K562 (cell line): ENCODE measurements at regions not wholly inside any gene's neighbourhood (a gene's known extent, or its start where the extent isn't known, plus 50 kb on each side); places are given as distances from the start of the nearest gene placed in this dataset.

Experiments
- ATAC-seq: fragments of 200-7000 bp; cut with Tn5 transposase; 3 replicates; pipeline ENCODE4 v1.9.1; 2020; ENCODE audit warnings: moderate library complexity
- BruUV-seq: library from RNA; stranded (reverse); fragments of 400-500 nt; replicated peaks from 2 replicates; lab custom pipeline; 2021; lab: Mats Ljungman, UMichigan
- CTCF ChIA-PET: fragments of 300-600 bp; formaldehyde crosslinking; extraction: SDS; loops from one replicate; lab custom pipeline; 2021; ENCODE audit warnings: low intra/inter-chr PET ratio; lab: Yijun Ruan, JAX
- POLR2A ChIA-PET: fragments of 300-600, 350-650 bp; sonication (Branson Sonifier 250); formaldehyde crosslinking; extraction: SDS; loops from one replicate; lab custom pipeline; 2021; ENCODE audit warnings: antibody characterized with exemption, inconsistent platforms; lab: Yijun Ruan, JAX
- DNase-seq, 4 experiments: peaks; one replicate each; pipeline versions ENCODE4 v3.0.0 to v3.0.0-alpha.2; 2011 to 2018; ENCODE audit warnings: low spot score in 3 of 4, mixed read lengths in 3 of 4; ENCODE audit errors: extremely low read depth in 1 of 4
- FAIRE-seq: peaks from 2 replicates; lab custom pipeline; 2011; peaks lifted over from hg19 to GRCh38; lab: Jason Lieb, UNC
- H2AFZ ChIP-seq: 2 replicates; pipeline ENCODE4 v1.6.0; 2011; ENCODE audit warnings: low read depth, low read length, control low read depth, inconsistent platforms
- H3K27ac ChIP-seq: fragments of 200-600 bp; 3 replicates; pipeline ENCODE4 v1.8.0; 2011; ENCODE audit warnings: low read depth, mild to moderate bottlenecking, control low read depth, inconsistent platforms, low read length, moderate library complexity, mixed read lengths; ENCODE audit errors: extremely low read depth
- H3K27me3 ChIP-seq, 2 experiments: fragments of 300-600 bp in 1 of 2; 2 replicates in 1 of 2; 3 replicates in 1 of 2; pipeline versions ENCODE4 v1.6.0 to v1.8.0; 2011; ENCODE audit warnings: inconsistent platforms in 2 of 2, low read length in 2 of 2, mild to moderate bottlenecking in 1 of 2, mixed read lengths in 1 of 2, moderate library complexity in 1 of 2; ENCODE audit not compliant: control insufficient read depth in 2 of 2, insufficient read depth in 2 of 2
- H3K36me3 ChIP-seq: fragments of 300-600 bp; 3 replicates; pipeline ENCODE4 v1.8.0; 2011; ENCODE audit warnings: mild to moderate bottlenecking, low read length, inconsistent platforms; ENCODE audit not compliant: control insufficient read depth, insufficient read depth
- H3K4me1 ChIP-seq, 2 experiments: fragments of 200-600 bp in 1 of 2; replicated peaks in 1 of 2; 2 replicates in 1 of 2; 3 replicates in 1 of 2; pipeline versions ENCODE4 v1.5.1 to v1.8.0; 2011; ENCODE audit warnings: inconsistent platforms in 2 of 2, low read length in 2 of 2, mild to moderate bottlenecking in 1 of 2, mixed read lengths in 1 of 2, moderate library complexity in 1 of 2; ENCODE audit not compliant: control insufficient read depth in 2 of 2, insufficient read depth in 2 of 2
- H3K4me2 ChIP-seq: 2 replicates; pipeline ENCODE4 v1.6.1; 2011; ENCODE audit warnings: low read length, control low read depth, inconsistent platforms, mixed read lengths; ENCODE audit not compliant: insufficient read depth
- H3K4me3 ChIP-seq: fragments of 200-600 bp; sonication (generic), shearing (Covaris generic); 2 replicates; pipeline ENCODE4 v1.5.1; 2016; ENCODE audit warnings: control low read depth, inconsistent platforms
- H3K79me2 ChIP-seq: fragments of 200-600 bp; 3 replicates; pipeline ENCODE4 v1.8.0; 2011; ENCODE audit warnings: low read length, inconsistent platforms; ENCODE audit not compliant: control insufficient read depth, insufficient read depth
- H3K9ac ChIP-seq, 2 experiments: 2 replicates each; pipeline versions ENCODE4 v1.6.0 to v1.6.1; 2011; ENCODE audit warnings: low read depth in 2 of 2, low read length in 2 of 2, control low read depth in 1 of 2, inconsistent platforms in 1 of 2, mild to moderate bottlenecking in 1 of 2, mixed read lengths in 1 of 2; ENCODE audit not compliant: insufficient read depth in 1 of 2
- H3K9me1 ChIP-seq: one replicate; pipeline ENCODE4 v1.6.0; 2011; ENCODE audit warnings: inconsistent platforms, mild to moderate bottlenecking, low read length, moderate library complexity; ENCODE audit not compliant: control insufficient read depth, insufficient read depth
- H3K9me3 ChIP-seq: replicated peaks from 2 replicates; pipeline ENCODE4 v1.5.1; 2011; ENCODE audit warnings: low read depth, low read length, inconsistent platforms; ENCODE audit not compliant: control insufficient read depth, insufficient read depth
- H4K20me1 ChIP-seq: replicated peaks from 2 replicates; pipeline ENCODE4 v1.6.1; 2011; ENCODE audit warnings: low read length, inconsistent platforms, mixed read lengths; ENCODE audit not compliant: control insufficient read depth, insufficient read depth
- ATF7 ChIP-seq: fragments of 450-650 bp; IDR thresholded peaks from 2 replicates; pipeline ENCODE4 v1.7.1; 2014; ENCODE audit warnings: mild to moderate bottlenecking, moderate library complexity
- CREM ChIP-seq: IDR thresholded peaks from 2 replicates; pipeline ENCODE4 v1.6.1; 2014; ENCODE audit warnings: antibody characterized with exemption, low read depth
- CTBP1 ChIP-seq: fragments of 450-650 bp; IDR thresholded peaks from 2 replicates; pipeline ENCODE4 v1.6.1; 2016; ENCODE audit warnings: borderline replicate concordance
- NR4A1 ChIP-seq, 2 experiments: fragments of 250-450 bp in 1 of 2; fragments of 450-650 bp in 1 of 2; sonication (Bioruptor Pico) in 1 of 2; IDR thresholded peaks; 2 replicates each; pipeline versions ENCODE4 v1.4.0 to v1.6.1; 2016 to 2020; ENCODE audit warnings: mild to moderate bottlenecking in 2 of 2, missing compliant biosample characterization in 1 of 2, missing genetic modification characterization in 1 of 2, moderate library complexity in 1 of 2
- POLR2AphosphoS5 ChIP-seq: IDR thresholded peaks from 2 replicates; pipeline ENCODE4 v1.6.1; 2011; ENCODE audit warnings: mild to moderate bottlenecking, low read depth, low read length, moderate library complexity; ENCODE audit not compliant: control insufficient read depth, insufficient read depth
- RAD21 ChIP-seq, 2 experiments: fragments of 250-450 bp in 1 of 2; fragments of 450-650 bp in 1 of 2; sonication (Bioruptor Pico) in 1 of 2; formaldehyde crosslinking in 1 of 2; IDR thresholded peaks in 1 of 2; conservative IDR thresholded peaks in 1 of 2; 2 replicates each; pipeline versions ENCODE4 v1.4.0 to v1.8.0; 2020 to 2022; ENCODE audit warnings: mild to moderate bottlenecking in 2 of 2, moderate library complexity in 1 of 2
- RB1 ChIP-seq: fragments of 450-650 bp; IDR thresholded peaks from 2 replicates; pipeline ENCODE4 v1.6.1; 2017; ENCODE audit warnings: low read depth, mild to moderate bottlenecking
- RBM17 ChIP-seq: fragments of 200-400 bp; formaldehyde crosslinking; IDR thresholded peaks from 2 replicates; pipeline ENCODE4 v1.6.1; 2017; ENCODE audit warnings: low read depth, mild to moderate bottlenecking, low read length, borderline replicate concordance
- YY1 ChIP-seq, 3 experiments: IDR thresholded peaks; 2 replicates each; pipeline ENCODE4 v1.6.1; 2011; ENCODE audit warnings: low read length in 2 of 3, mild to moderate bottlenecking in 2 of 3, moderate library complexity in 2 of 3, borderline replicate concordance in 1 of 3, control low read depth in 1 of 3, low read depth in 1 of 3; ENCODE audit not compliant: insufficient read depth in 3 of 3, insufficient replicate concordance in 2 of 3, control insufficient read depth in 1 of 3, insufficient read length in 1 of 3; ENCODE audit errors: extremely low read depth in 1 of 3
- ZNF263 ChIP-seq: sonication (generic); formaldehyde crosslinking; IDR thresholded peaks from 2 replicates; pipeline ENCODE4 v1.8.0; 2022; ENCODE audit warnings: mild to moderate bottlenecking, missing genetic modification reagents, borderline replicate concordance
- whole genome bisulfite sequencing: fragments of 100-300 bp; shearing (Covaris generic); methylation state at CpG from one replicate; pipeline ENCODE4 v1.1.6; 2016; ENCODE audit warnings: low coverage, mixed read lengths; ENCODE audit not compliant: insufficient coverage; ENCODE audit errors: missing lambda C conversion rate; 5-methylcytosine and 5-hydroxymethylcytosine counted together
- in situ Hi-C: fragments of 300-500 bp; cut with MboI; formaldehyde crosslinking; loops from 4 replicates; pipeline ENCODE4 v1.15.0; 2018; ENCODE audit warnings: inconsistent platforms, mixed read lengths
- intact Hi-C: fragments of 100-400 bp; cut with micrococcal nuclease; formaldehyde crosslinking; loops from 2 replicates; pipeline ENCODE4 v1.14.2; 2022
- TF ChIP-seq, protein P1 (sequence below): conservative IDR thresholded peaks from 2 replicates; pipeline ENCODE4 v1.6.1; 2011; ENCODE audit warnings: low read depth, mild to moderate bottlenecking, low read length; ENCODE audit not compliant: control insufficient read depth
- TF ChIP-seq, protein P2 (sequence below), 2 experiments: fragments of 450-650 bp; conservative IDR thresholded peaks; 2 replicates each; pipeline ENCODE4 v1.6.1; 2017; ENCODE audit warnings: mild to moderate bottlenecking in 2 of 2, moderate library complexity in 2 of 2
- TF ChIP-seq, protein P3 (sequence below): IDR thresholded peaks from 2 replicates; pipeline ENCODE4 v1.6.1; 2011; ENCODE audit warnings: borderline replicate concordance, low read depth, mild to moderate bottlenecking, moderate library complexity, low read length; ENCODE audit not compliant: insufficient read depth, poor library complexity, severe bottlenecking

DNA sequence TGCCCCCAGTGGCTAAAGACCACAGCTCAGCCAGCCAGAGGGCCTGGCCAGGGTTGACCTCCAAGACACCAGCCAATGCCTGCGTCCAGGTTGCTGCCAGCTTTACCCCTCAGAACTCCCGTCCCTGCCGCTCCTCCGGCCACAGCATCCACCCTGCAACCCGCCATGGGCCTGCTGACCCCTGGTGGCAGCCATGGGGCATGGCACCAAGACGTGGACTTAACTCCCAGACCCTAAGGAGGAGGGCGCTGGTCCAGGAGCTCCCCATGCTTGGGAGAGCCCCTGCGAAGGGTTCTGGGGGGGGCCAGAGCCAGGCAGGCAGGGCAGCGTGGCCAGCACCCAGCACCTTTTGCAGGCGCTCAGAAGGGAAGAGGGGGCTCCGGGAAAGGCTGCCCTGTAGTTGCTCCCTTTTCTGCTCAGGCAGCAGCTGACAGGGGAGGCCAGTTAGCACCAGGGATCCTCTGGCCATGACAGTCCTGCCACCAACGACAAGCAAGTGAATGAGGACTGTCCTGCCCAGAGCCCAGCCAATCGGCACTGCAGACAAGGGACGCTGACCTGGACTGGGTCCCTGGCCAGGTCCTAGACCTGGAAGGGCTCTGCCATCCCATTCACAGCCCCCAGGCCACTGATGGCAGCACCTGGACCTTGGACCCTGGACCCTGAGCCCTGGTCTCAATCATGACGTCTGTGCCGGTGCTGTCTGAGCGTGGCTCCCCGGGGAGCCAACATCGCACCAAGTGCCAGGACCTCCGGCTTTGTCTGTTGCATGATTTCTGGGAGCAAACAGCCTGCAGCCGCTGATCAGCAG, 246.2 kb downstream of the NPHP4 start:
- Histone ChIP-seq H3K9me3 (no peaks in the 10 kb centered on the region), H3K36me3 (no peaks in the 10 kb centered on the region), H3K27me3 (peaks cover 5 to 46% of the 10 kb centered on the region in 2 experiments; a peak in 3 of 5 replicates), H3K4me3 (no peak overlapping the region), H4K20me1 (peaks cover 9% of the 10 kb centered on the region; the same call in 1 of the 2 replicates), H2AFZ (no peak overlapping the region), H3K9ac (peak overlapping the region in 1 of 2 experiments; percentile 42; a peak in 1 of 4 replicates), H3K4me2 (no peak overlapping the region), H3K4me1 (peaks cover 0 to 17% of the 10 kb centered on the region in 2 experiments; a peak in 1 of 5 replicates), H3K27ac (no peak overlapping the region), H3K9me1 (no peaks in the 10 kb centered on the region), H3K79me2 (no peaks in the 10 kb centered on the region)
- DNase-seq (peak; percentile 81 to 93 (median 92)), FAIRE-seq (peak; percentile 84), ATAC-seq (peak; percentile 98)
- intact Hi-C loops = loop anchor here (1.0 to 10.0 kb wide), 4 partner anchors 109 to 1831 kb away; no protein-coding TSS in a partner anchor
- ChIA-PET CTCF (interaction anchor here (0.5 to 2.3 kb wide), 5 partner anchors 84 to 1470 kb away, joined by 3 to 9 read pairs (median 3); no protein-coding TSS in a partner anchor), POLR2A (interaction anchor here (0.9 to 1.0 kb wide), 4 partner anchors 11 to 93 kb away, joined by 3 to 5 read pairs (median 4); no protein-coding TSS in a partner anchor)
- BruUV-seq = no TSS peak
- in situ Hi-C loops = loop anchor here (5.0 kb wide), 1 partner anchor 239 kb away; no protein-coding TSS in a partner anchor
- 4% methylated on average over 20 of the region's 21 CpGs for whole genome bisulfite sequencing
- TF ChIP-seq RB1 = peak; percentile 65
- TF ChIP-seq RBM17 = no peak
- peak; percentile 30; the same call in 1 of the 2 replicates for TF ChIP-seq CTBP1
- TF ChIP-seq NR4A1 (CRISPR knock-in tag; IDR thresholded peaks at IDR 0.05) = 0 out of 2 replicates have a peak, but pooled peaks have one; percentile 17
- TF ChIP-seq NR4A1 (tag; IDR thresholded peaks at IDR 0.05) = no peak
- peak in 1 of 3 experiments; percentile 64 for TF ChIP-seq YY1 (IDR thresholded peaks at IDR 0.05; ENCODE audit: borderline replicate concordance in 1 of 3, control insufficient read depth in 1 of 3, extremely low read depth in 1 of 3, insufficient read depth in 3 of 3, insufficient read length in 1 of 3, insufficient replicate concordance in 2 of 3, low read depth in 1 of 3, low read length in 2 of 3)
- no peak for TF ChIP-seq POLR2AphosphoS5
- TF ChIP-seq CREM = 0 out of 2 replicates have a peak, but pooled peaks have one; percentile 30
- TF ChIP-seq ZNF263 (CRISPR knock-in tag) = peak; percentile 77
- TF ChIP-seq, protein P1, sequence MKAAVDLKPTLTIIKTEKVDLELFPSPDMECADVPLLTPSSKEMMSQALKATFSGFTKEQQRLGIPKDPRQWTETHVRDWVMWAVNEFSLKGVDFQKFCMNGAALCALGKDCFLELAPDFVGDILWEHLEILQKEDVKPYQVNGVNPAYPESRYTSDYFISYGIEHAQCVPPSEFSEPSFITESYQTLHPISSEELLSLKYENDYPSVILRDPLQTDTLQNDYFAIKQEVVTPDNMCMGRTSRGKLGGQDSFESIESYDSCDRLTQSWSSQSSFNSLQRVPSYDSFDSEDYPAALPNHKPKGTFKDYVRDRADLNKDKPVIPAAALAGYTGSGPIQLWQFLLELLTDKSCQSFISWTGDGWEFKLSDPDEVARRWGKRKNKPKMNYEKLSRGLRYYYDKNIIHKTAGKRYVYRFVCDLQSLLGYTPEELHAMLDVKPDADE = no peak
- TF ChIP-seq, protein P2, sequence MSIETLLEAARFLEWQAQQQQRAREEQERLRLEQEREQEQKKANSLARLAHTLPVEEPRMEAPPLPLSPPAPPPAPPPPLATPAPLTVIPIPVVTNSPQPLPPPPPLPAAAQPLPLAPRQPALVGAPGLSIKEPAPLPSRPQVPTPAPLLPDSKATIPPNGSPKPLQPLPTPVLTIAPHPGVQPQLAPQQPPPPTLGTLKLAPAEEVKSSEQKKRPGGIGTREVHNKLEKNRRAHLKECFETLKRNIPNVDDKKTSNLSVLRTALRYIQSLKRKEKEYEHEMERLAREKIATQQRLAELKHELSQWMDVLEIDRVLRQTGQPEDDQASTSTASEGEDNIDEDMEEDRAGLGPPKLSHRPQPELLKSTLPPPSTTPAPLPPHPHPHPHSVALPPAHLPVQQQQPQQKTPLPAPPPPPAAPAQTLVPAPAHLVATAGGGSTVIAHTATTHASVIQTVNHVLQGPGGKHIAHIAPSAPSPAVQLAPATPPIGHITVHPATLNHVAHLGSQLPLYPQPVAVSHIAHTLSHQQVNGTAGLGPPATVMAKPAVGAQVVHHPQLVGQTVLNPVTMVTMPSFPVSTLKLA (conservative IDR thresholded peaks at IDR 0.05) = no peak
- TF ChIP-seq, protein P3, sequence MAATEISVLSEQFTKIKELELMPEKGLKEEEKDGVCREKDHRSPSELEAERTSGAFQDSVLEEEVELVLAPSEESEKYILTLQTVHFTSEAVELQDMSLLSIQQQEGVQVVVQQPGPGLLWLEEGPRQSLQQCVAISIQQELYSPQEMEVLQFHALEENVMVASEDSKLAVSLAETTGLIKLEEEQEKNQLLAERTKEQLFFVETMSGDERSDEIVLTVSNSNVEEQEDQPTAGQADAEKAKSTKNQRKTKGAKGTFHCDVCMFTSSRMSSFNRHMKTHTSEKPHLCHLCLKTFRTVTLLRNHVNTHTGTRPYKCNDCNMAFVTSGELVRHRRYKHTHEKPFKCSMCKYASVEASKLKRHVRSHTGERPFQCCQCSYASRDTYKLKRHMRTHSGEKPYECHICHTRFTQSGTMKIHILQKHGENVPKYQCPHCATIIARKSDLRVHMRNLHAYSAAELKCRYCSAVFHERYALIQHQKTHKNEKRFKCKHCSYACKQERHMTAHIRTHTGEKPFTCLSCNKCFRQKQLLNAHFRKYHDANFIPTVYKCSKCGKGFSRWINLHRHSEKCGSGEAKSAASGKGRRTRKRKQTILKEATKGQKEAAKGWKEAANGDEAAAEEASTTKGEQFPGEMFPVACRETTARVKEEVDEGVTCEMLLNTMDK = peak; percentile 38
- TF ChIP-seq ATF7 = 0 out of 2 replicates have a peak, but pooled peaks have one; percentile 25
- peak; percentile 74 to 94 for TF ChIP-seq RAD21 (CRISPR knock-in tag; conservative IDR thresholded peaks at IDR 0.05 in 1 of 2, IDR thresholded peaks at IDR 0.05 in 1 of 2)
